H1 (cell line): ENCODE measurements at regions not wholly inside any gene's neighbourhood (a gene's known extent, or its start where the extent isn't known, plus 50 kb on each side); places are given as distances from the start of the nearest gene placed in this dataset.

Source experiments
- BACH1 ChIP-seq: IDR thresholded peaks from 2 replicates; pipeline ENCODE4 v1.6.1; 2012; ENCODE audit warnings: low read length, improper control_type of control experiment
- CBX5 ChIP-seq: fragments of 300-800, 300-1000 bp; sonication (generic); IDR thresholded peaks from 2 replicates; pipeline ENCODE4 v1.7.1; 2016; ENCODE audit warnings: antibody characterized with exemption, low read length, low read depth
- CHD1 ChIP-seq: IDR thresholded peaks from 2 replicates; pipeline ENCODE4 v1.6.1; 2012; ENCODE audit warnings: low read depth, low read length, improper control_type of control experiment
- CHD7 ChIP-seq: fragments of 300-600 bp; sonication (generic); IDR thresholded peaks from 2 replicates; pipeline ENCODE4 v1.7.1; 2012; ENCODE audit warnings: low read length, moderate library complexity, mild to moderate bottlenecking, inconsistent platforms; ENCODE audit not compliant: insufficient replicate concordance
- CTCF ChIP-seq, 3 experiments: IDR thresholded peaks; 1 replicate in 2 of 3; 2 replicates in 1 of 3; pipeline versions ENCODE4 v1.5.1 to v1.6.1; 2011; ENCODE audit warnings: low read length in 3 of 3, mild to moderate bottlenecking in 3 of 3, inconsistent platforms in 2 of 3, low read depth in 1 of 3, moderate library complexity in 1 of 3; ENCODE audit not compliant: insufficient read depth in 1 of 3; ENCODE audit errors: control extremely low read depth in 1 of 3
- NANOG ChIP-seq: IDR thresholded peaks from 2 replicates; pipeline ENCODE4 v1.6.1; 2011; ENCODE audit warnings: low read length, low read depth, mild to moderate bottlenecking, inconsistent platforms; ENCODE audit not compliant: insufficient read depth, poor library complexity, severe bottlenecking
- POLR2AphosphoS5 ChIP-seq: IDR thresholded peaks from 2 replicates; pipeline ENCODE4 v1.6.1; 2011; ENCODE audit warnings: low read depth, low read length
- POU5F1 ChIP-seq: IDR thresholded peaks from 2 replicates; pipeline ENCODE4 v1.6.1; 2011; ENCODE audit warnings: low read depth, mild to moderate bottlenecking, low read length, moderate library complexity
- SIX5 ChIP-seq: IDR thresholded peaks from 2 replicates; pipeline ENCODE4 v1.6.1; 2011; ENCODE audit warnings: mild to moderate bottlenecking, low read depth, low read length
- SP2 ChIP-seq: IDR thresholded peaks from 2 replicates; pipeline ENCODE4 v1.6.1; 2012; ENCODE audit warnings: mild to moderate bottlenecking, low read length, inconsistent platforms
- TCF12 ChIP-seq: IDR thresholded peaks from 2 replicates; pipeline ENCODE4 v1.6.1; 2011; ENCODE audit warnings: low read depth, mild to moderate bottlenecking, low read length

GRCh38 chr2:19722531-19722971, 179.2 kb downstream of the TTC32 start (continued):
- TF ChIP-seq CHD7 (no peak), SIX5 (no peak), CTCF (IDR thresholded peaks at IDR 0.05; ENCODE audit: control extremely low read depth in 1 of 3, insufficient read depth in 1 of 3, low read depth in 1 of 3, low read length in 3 of 3) (no peak), TCF12 (no peak), BACH1 (no peak), CBX5 (no peak), NANOG (no peak), POU5F1 (no peak), POLR2AphosphoS5 (no peak), CHD1 (no peak), SP2 (no peak)
